ENCODE measurements at regions not wholly inside any gene's neighbourhood (a gene's known extent, or its start where the extent isn't known, plus 50 kb on each side); places are given as distances from the start of the nearest gene placed in this dataset.

DNA sequence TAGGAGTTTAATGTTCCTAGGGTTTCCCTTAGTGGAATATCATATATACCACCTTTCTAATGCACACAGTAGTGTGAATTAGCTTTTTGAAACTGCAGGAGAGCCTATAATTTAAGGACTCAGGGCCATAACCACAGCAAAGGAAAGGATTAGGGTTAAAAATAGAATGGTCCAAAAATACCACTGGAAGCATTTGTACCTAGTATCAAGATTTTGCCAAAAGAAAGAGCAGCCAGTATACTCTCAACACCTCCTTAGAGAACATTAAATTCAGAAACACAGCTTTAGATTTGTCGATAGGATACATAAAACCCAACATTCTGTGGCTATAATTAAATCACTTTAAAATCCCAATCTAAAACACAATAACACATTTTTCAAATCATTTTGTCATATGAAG lies 634.9 kb downstream of the EPHA4 start:
- TF ChIP-seq EZH2phosphoT487 (IDR thresholded peaks at IDR 0.05; ENCODE audit: low read depth, severe bottlenecking, unreplicated experiment) = no peak
- TF ChIP-seq, protein P1, sequence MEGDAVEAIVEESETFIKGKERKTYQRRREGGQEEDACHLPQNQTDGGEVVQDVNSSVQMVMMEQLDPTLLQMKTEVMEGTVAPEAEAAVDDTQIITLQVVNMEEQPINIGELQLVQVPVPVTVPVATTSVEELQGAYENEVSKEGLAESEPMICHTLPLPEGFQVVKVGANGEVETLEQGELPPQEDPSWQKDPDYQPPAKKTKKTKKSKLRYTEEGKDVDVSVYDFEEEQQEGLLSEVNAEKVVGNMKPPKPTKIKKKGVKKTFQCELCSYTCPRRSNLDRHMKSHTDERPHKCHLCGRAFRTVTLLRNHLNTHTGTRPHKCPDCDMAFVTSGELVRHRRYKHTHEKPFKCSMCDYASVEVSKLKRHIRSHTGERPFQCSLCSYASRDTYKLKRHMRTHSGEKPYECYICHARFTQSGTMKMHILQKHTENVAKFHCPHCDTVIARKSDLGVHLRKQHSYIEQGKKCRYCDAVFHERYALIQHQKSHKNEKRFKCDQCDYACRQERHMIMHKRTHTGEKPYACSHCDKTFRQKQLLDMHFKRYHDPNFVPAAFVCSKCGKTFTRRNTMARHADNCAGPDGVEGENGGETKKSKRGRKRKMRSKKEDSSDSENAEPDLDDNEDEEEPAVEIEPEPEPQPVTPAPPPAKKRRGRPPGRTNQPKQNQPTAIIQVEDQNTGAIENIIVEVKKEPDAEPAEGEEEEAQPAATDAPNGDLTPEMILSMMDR (IDR thresholded peaks at IDR 0.05; ENCODE audit: poor library complexity) = no peak
- TF ChIP-seq EZH2 (IDR thresholded peaks at IDR 0.05; ENCODE audit: borderline replicate concordance) = no peak

Measured in hepatocyte (in vitro differentiated cells).